Tibial nerve (tissue), 4 donors: ENCODE measurements at regions not wholly inside any gene's neighbourhood (a gene's known extent, or its start where the extent isn't known, plus 50 kb on each side); places are given as distances from the start of the nearest gene placed in this dataset.

Experiments
- CTCF ChIP-seq, 5 experiments: fragments of 200-600 bp in 3 of 5; fragments of 450-650 bp in 2 of 5; sonication (generic) in 3 of 5; IDR thresholded peaks; one replicate each; pipeline ENCODE4 v1.5.1; 2016 to 2019; ENCODE audit warnings: antibody characterized with exemption in 5 of 5, mild to moderate bottlenecking in 3 of 5, moderate library complexity in 2 of 5
- EP300 ChIP-seq, 2 donors: sonication (generic); formaldehyde crosslinking; IDR thresholded peaks; one replicate each; pipeline ENCODE4 v1.6.1; 2017; ENCODE audit warnings: antibody characterized with exemption in 2 of 2, mild to moderate bottlenecking in 1 of 2
- POLR2A ChIP-seq, 2 donors: fragments of 450-650 bp; IDR thresholded peaks; one replicate each; pipeline ENCODE4 v1.6.1; 2017; ENCODE audit warnings: antibody characterized with exemption in 2 of 2, mild to moderate bottlenecking in 2 of 2, moderate library complexity in 2 of 2

- TF ChIP-seq CTCF (IDR thresholded peaks at IDR 0.05) (no peak), POLR2A (IDR thresholded peaks at IDR 0.05) (no peak), EP300 (IDR thresholded peaks at IDR 0.05) (no peak)
Observed at GRCh38 chr12:92462527-92462926, 240.3 kb upstream of the PLEKHG7 start.
